Activated CD8-positive, alpha-beta memory T cell treated with anti-CD3 and anti-CD28 coated beads for 36 hours (primary cell): ENCODE measurements at regions not wholly inside any gene's neighbourhood (a gene's known extent, or its start where the extent isn't known, plus 50 kb on each side); places are given as distances from the start of the nearest gene placed in this dataset.

Source experiments
- CTCF ChIA-PET: fragments of 350-600 bp; sonication (Branson Sonifier 250); formaldehyde crosslinking; loops from one replicate; lab custom pipeline; 2021; ENCODE audit warnings: antibody characterized with exemption; lab: Charles Lee
- POLR2A ChIA-PET: fragments of 350-600 bp; sonication (Branson Sonifier 250); formaldehyde crosslinking; loops from one replicate; lab custom pipeline; 2021; ENCODE audit warnings: antibody characterized with exemption; lab: Charles Lee

GRCh38 chr5:85716344-85717202 lies 901.2 kb upstream of the COX7C start:
- CTCF ChIA-PET, result no interaction called here
- POLR2A ChIA-PET, result no interaction called here

GRCh38 chr5:85717203-85717563 lies 900.6 kb upstream of the COX7C start:
- ChIA-PET CTCF (no interaction called here), POLR2A (no interaction called here)

DNA sequence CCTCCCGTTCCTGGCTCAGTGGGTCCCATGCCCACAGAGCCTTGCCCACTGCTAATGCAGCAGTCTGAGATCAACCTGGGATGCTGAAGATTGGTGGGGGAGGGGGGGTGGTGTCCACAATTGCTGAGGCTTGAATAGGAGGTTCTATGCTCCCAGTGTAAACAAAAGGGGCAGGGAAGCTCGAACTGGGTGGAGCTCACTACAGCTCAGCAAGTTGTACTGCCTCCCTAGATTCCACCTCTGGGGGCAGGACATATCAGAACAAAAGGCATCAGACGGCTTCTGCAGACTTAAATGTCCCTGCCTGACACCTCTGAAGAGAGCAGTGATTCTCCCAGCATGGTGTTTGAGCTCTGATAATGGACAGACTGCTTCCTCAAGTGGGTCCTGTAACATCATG lies 885.6 kb upstream of the COX7C start:
- ChIA-PET CTCF (no interaction called here), POLR2A (no interaction called here)

DNA sequence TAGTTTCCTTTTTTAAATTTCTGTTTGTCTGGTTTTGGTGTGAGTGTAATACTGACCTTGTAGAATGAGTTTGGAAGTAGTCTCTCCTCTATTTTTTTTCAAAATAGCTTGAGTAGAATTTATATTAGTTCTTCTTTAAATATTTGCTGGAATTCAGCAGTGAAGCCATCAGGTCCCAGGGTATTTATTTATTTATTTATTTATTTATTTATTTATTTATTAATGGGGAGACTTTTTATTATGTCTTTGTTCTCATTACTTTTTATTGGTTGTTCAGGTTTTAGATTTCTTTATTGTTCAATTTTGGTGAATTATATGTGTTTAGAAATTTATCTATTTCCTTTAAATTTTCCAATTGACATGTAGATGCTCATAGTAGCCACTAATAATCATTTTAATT lies 875.8 kb upstream of the COX7C start:
- POLR2A ChIA-PET, result no interaction called here
- CTCF ChIA-PET, result no interaction called here

- ChIA-PET CTCF (no interaction called here), POLR2A (no interaction called here)
These were observed 857.2 kb upstream of the COX7C start for GRCh38 chr5:85760519-85760918.

- POLR2A ChIA-PET, result no interaction called here
- CTCF ChIA-PET, result no interaction called here
These were observed 848.4 kb upstream of the COX7C start for GRCh38 chr5:85769347-85769746.

DNA sequence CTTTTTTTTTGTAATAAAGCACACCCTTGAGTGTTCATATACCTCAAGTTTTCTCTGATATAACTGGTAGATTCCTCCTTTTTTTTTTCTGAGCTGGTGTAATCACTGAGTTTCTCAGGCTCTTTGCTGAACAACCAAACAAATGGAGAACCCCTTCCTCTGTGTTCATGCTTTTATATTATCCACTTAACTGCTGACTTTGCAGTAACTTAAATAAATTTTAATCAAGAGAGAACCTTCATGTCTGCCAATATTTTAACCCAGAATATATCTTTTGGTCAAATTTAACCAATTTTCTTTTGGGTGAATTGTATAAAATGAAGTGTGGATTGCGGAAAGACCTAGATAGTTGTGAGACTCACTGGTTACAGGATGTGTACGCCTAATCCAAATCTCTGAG lies 833.0 kb upstream of the COX7C start:
- ChIA-PET CTCF (no interaction called here), POLR2A (no interaction called here)

DNA sequence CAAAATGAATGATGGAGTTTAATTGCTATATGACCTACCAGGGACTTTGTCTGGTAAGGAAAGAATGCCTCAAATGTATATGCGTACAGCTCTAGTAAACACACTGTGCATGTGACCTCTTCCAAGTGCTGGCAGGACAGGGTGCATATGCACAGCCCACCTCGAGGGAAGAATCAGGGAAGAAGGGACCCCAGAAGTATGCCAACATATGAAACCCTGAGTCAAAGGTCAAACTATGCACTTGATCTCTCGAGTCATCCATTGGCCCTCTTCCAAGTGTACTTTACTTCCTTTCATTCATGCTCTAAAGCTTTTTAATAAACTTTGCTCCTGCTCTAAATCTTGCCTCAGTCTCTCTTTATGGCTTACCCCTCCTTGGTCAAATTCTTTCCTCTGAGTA lies 804.6 kb upstream of the COX7C start:
- POLR2A ChIA-PET, result no interaction called here
- CTCF ChIA-PET, result interaction anchor here (0.6 kb wide), 1 partner anchor 543 kb away, joined by 3 read pairs; no protein-coding TSS in a partner anchor

- ChIA-PET POLR2A (no interaction called here), CTCF (no interaction called here)
These were observed 803.1 kb upstream of the COX7C start for GRCh38 chr5:85814596-85814995.

GRCh38 chr5:85823462-85824426 lies 794.0 kb upstream of the COX7C start:
- ChIA-PET CTCF (no interaction called here), POLR2A (no interaction called here)

GRCh38 chr5:85838781-85839180 lies 779.0 kb upstream of the COX7C start:
- CTCF ChIA-PET, result no interaction called here
- POLR2A ChIA-PET, result no interaction called here

GRCh38 chr5:85841653-85842052 lies 776.1 kb upstream of the COX7C start:
- POLR2A ChIA-PET, result no interaction called here
- CTCF ChIA-PET, result no interaction called here

DNA sequence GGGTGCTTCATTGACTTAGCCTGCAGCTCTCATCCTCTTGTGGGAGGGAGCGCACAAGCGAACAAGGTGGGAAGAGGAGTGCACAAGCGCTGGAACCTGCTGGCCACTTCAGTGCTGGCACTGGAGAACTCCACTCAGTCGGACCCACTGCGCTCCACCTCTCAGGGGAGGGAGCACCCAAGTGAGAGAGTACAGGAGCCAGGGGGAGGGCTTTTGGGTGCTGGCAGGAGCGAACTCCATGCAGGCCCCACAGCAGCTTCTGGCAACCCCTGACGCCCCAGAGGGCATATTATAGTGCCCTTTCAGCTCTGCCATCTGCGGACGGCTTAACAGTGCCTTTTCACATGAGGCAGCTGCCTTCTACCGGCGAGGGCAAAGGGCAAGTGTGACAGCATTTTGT lies 774.2 kb upstream of the COX7C start:
- CTCF ChIA-PET, result no interaction called here
- POLR2A ChIA-PET, result no interaction called here

DNA sequence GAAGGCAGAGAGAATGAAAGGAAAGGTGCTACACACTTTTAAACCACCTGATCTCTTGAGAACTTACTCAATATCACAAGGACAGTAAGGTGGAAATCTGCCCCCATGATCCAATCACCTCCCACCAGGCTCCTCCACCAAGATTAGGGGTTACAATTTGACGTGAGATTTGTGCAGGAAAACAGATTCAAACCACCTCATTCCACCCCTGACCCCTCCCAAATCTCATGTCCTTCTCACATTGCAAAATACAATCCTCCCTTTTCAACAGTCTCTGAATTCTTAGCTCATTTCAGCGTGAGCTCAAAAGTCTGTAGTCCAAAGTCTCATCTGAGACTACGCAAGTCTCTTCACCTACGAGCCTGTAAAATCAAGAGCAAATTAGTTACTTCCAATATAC lies 768.3 kb upstream of the COX7C start:
- CTCF ChIA-PET, result no interaction called here
- POLR2A ChIA-PET, result no interaction called here

DNA sequence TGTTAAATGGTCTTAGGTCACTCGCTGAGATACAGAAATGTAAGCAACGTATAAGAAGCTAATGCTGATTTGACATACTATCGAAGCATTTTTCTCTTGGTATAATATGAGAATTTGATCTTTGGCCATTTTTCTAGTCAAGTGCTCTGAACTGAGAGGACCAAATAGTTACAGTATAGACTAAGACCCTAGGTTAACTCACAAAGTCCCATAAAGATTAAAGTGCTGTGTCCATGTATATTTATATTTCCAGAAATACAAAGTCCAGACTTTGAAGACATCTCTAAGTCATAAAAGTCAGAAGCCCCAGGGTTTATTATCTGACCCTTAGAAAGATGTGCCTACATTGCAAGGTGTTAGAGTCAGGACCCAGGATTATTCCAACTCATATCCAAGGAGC lies 752.4 kb upstream of the COX7C start:
- ChIA-PET POLR2A (no interaction called here), CTCF (no interaction called here)

GRCh38 chr5:85868070-85868469 lies 749.7 kb upstream of the COX7C start:
- POLR2A ChIA-PET, result no interaction called here
- CTCF ChIA-PET, result no interaction called here

DNA sequence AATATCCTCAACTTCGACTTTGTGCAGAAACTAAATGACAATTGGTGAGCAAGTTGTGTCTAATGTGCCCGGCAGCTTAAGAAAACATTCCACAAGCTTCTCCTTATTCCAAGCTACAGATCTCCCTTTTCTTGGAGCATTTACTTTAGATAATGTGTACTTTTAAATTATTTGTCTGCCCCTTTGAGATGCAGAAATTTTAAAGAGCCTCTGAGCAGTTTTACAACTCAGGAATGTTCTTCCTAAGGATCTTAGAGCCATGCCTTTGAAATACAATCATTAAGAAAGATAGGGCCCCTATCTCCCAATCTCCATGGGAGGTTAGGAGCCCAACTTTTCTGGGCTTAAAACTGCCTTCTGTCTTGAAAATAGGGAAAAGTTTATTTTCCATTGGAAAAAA lies 723.7 kb upstream of the COX7C start:
- CTCF ChIA-PET, result no interaction called here
- POLR2A ChIA-PET, result no interaction called here

DNA sequence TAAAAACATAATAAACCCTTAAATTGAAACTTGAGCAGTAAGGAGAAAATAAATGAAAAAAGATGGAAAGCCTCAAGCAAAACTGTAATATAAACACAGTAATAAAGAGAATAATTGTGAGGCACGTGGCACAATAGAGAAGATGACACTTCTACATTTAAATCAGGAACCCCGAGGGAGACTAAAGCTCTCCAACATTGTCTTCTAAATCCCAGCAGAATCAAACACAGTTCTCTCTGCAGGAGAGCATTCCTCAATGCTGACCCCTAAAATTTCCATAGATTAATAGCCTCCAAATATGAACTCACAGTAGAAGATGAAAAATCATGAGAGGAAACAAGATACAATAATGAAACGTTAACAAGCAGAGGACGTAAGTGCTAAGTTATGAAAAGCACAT lies 721.2 kb upstream of the COX7C start:
- CTCF ChIA-PET, result no interaction called here
- POLR2A ChIA-PET, result no interaction called here

DNA sequence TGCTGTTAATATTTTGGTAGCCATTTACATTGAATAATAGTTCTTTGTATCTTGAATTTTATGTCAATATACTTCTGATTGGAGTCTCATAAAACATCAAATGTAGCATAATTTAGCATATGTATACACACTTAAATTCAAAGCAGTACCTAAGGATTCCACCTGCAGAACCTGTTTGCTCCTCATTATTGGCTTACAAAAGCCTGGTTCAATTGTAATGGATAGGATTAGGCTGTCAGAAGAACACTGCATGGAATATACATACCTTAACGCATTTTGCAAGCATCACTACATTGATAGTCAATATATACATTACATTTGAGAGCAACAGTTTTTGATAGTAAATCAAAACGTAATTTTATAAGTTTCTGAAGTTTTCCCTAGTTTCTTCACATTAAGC lies 711.3 kb upstream of the COX7C start:
- ChIA-PET POLR2A (no interaction called here), CTCF (no interaction called here)

DNA sequence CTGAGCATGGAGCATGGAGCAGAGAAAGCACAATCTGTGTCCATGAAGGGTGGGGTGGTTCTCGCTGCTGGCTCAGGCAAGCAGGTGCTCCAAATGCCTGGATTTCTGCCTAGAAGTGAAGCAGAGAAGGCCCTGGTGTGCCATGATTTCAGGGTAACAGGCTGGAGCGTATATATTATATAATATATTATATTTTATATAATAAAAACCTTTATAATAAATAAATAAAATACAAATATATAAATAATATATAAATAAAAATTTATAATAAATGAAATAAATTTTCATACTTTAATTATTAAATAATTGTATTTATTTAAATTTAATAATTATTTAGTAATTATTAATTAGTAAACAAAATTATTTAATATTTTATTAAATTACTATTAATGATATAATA lies 707.4 kb upstream of the COX7C start:
- ChIA-PET POLR2A (no interaction called here), CTCF (no interaction called here)

DNA sequence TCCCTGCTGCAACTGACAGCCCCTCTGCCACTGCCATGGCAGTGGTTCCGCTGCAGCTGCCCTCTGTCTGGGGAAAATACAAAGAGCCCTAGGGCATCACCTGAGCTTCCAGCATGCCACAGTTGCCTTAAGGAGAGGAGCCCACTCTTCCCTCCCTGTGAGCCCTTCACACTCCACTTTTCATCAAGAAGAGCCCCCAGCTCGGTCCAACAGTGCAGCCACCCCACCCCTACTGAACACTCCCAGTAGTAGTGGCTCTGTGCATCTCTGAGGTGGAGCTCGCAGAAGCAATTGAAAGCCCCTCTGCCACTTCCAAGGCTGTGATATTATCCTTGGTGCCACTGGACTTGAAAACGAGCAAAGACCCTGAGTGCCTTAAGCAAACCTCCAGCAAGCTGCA lies 696.8 kb upstream of the COX7C start:
- CTCF ChIA-PET, result no interaction called here
- POLR2A ChIA-PET, result no interaction called here
